Activated CD8-positive, alpha-beta memory T cell treated with anti-CD3 and anti-CD28 coated beads for 1 hour (primary cell): ENCODE measurements at regions not wholly inside any gene's neighbourhood (a gene's known extent, or its start where the extent isn't known, plus 50 kb on each side); places are given as distances from the start of the nearest gene placed in this dataset.
"Not testable (repeated sequence)": the region's sequence is repeated elsewhere in the genome, so short reads cannot be mapped to it uniquely, and the experiment has no call there.

Experiments used
- DNase-seq, 2 donors: peaks; one replicate each; pipeline ENCODE4 v3.0.0-alpha.2; 2020; ENCODE audit warnings: low read depth in 1 of 2; ENCODE audit errors: extremely low read depth in 1 of 2

DNA sequence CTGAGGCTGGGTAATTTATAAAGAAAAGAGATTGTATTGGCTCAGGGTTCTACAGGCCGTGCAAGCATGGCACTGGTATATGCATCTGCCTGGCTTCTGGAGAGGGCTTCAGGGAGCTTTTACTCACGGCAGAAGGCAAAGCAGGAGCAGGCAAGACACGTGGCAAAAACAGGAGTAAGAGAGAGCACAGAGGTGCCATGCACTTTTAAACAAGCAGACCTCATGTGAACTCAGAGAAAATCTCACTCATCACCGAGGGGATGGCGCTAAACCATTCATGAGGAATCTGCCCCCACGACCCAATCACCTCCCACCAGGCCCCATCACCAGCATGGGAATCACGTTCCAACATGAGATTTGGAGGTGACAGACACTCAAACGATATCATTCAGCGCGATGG is 400.7 kb upstream of the RUNX1 start:
- DNase-seq = no peak

DNA sequence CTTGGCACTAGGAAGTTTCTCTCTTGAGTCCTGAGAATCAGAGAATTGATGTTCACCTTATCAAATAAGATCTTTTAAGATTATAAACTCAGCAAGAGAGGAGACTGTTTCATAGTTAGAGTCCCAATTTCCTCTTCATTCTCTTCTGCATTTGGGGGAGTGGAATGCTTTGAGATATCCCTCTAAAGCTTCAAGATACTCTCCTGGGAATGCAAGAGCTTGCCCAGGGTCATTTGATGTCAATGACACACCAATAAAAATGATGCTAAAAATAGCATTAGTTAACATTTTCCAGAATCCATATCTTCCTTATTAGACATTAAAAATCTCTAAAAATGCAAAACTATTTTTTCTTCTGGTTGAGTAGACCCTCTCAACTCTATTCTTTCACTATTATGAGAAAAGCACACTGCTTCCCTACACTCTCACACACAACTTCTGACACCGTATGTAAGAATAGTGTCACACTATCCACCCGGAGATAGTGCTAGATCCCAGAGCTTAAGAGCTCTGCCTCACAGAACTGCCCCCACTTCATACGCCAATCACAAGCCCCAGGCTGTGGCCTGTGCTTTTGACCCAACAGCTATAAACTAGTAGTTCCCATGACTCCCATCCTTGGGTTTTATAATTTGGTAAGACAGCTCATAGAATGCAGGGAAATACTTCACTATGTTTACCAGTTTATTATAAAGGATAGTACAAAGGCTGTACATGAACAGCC is 399.9 kb upstream of the RUNX1 start:
- no peak for DNase-seq

DNA sequence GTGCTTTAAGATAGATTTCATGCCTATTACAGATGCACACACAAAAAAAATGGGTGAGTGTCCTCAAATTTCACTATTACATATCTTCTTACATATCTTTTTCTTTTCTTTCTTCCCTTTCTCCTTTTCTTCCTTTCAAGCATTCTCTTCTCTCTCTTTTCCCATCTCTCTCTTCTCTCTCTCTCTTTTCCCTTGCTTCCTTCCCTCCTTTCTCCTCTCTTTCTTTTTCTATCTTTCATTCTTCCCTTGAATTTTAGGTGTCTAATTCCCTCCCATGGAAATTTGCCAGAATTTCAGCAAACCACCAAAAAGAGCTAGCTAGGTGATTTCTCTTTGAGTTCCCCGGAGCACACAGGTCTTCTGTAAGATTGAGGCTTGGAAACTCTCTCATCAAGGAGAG is 395.3 kb upstream of the RUNX1 start:
- DNase-seq = no peak

DNA sequence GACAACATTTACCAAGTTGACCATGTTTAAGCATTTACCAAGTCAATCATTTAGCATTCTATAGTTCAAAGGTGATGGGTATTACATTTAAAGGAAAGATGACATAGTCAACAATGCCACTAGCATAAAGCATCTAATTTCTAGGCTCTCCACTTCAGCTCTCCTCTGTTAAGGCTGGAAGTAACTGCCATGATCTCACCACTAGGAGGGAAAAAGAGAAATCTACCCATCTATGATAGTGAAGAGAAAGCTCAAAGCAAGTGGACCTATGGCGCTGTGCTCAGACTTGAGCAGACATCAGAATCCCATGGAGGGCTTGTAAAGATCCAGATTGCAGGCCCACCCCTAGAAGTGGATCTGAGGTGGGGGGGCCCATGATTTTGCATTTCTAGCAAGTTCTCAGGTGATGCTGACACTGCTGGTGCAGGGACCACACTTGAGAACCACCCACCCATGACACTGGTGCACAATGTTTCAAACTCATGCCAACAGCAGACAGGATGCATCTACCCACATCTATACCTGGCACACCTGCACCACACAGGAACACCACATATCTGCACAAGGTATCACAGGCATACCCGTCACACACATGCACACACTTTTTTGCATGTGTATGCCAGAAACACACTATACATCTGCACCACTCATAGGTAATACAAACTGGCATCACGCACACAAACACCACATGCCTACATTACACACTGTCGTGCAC is 392.9 kb upstream of the RUNX1 start:
- DNase-seq = no peak

- no peak for DNase-seq
These were observed 389.7 kb upstream of the RUNX1 start for GRCh38 chr21:35438643-35439404.

DNA sequence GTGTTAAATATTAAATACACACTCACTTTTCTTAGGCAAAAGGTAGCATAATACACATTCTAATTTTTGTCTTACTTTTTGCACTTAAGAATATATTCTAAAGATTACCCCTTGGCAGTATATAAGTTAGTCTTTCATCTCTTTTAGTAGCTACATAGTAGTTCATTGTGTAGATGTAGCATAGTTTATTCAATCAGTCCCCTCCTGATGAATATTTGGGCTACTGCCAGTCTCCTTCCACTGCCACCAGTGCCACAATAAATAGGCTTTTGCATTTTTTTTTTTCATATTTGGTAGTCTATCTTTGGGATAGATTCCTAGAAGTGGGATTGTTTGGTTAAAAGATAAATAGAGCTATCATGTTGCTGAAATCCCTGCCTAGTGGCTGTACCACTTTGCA is 388.8 kb upstream of the RUNX1 start:
- DNase-seq = no peak

GRCh38 chr21:35436899-35437298 is 387.8 kb upstream of the RUNX1 start:
- DNase-seq = no peak

- not testable (repeated sequence) for DNase-seq
These were observed 383.5 kb upstream of the RUNX1 start for GRCh38 chr21:35432601-35433000.

DNA sequence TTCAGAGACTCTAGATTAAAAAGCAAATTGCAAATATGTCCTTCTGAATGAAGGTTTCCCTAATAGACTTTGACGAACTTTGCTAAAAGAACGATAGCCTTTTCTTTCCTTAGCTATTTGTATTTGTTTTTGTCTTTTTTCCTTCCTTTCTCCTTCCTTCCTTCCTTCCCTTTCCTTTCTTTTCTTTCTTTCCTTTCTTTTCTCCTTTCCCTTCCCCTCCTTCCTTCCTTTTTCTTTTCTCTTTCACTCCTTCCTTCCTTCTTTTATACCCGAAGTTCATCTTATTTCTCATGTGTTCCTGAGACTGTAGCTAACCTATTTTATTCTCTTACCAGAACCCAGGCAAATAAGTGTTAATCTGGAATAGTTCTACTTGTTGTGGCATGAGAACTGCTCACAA is 381.2 kb upstream of the RUNX1 start:
- DNase-seq = no peak

DNA sequence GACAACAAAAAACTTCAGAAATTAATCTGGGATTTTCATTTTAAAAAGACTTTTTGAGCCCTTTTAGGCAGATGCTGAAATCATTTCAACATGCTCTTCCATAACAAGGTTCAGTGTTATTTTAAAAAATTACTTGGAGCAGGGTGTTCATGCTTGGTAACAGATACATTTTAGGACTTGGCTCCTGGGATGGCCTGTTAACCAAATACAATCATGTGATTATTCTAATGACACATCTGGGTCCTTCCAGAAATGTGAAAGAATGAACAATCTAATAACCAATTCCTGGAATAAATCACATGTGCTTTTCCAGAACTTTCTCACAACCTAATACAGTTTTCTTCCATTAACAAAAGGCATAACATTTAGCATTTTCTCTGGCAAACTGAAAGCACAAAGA is 379.8 kb upstream of the RUNX1 start:
- DNase-seq = no peak

DNA sequence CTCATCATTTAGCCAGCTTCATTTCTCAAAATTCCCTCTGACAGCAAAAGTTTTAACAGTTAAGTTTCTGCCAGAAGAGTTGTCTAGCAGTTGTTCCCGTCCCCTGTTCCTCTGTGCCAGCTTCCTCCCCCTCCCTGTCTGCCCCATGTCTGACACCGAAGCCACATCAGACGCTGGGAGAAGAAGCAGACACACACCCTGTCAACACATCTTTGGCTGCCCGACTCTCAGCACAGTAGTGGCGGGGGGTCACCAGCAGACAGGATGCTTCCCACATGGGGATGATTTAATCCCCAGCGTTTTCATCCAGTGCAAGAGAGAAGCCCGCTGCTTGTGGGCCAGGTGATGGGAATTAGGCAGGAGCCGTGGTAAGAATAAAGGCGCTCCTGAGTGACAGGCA is 379.4 kb upstream of the RUNX1 start:
- peak in 1 of 2 donors; percentile 16 for DNase-seq

DNA sequence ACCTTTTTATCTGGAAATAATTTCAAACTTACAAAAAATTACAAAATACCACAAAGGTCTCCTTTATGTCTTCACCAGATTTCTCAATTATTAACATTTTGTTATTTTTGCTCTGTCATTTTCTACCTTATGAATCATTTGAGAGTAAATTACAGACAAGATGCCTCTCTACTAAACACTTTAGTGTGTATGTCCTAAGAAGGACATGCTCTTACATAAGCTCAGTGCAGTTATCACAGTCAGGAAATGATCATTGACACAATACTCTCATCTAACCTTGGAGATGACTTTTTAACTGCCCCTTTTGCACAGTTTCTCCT is 378.9 kb upstream of the RUNX1 start:
- DNase-seq = no peak

GRCh38 chr21:35427320-35428000 is 378.4 kb upstream of the RUNX1 start:
- DNase-seq = no peak

- no peak for DNase-seq
These were observed 377.8 kb upstream of the RUNX1 start for GRCh38 chr21:35426897-35427296.

DNA sequence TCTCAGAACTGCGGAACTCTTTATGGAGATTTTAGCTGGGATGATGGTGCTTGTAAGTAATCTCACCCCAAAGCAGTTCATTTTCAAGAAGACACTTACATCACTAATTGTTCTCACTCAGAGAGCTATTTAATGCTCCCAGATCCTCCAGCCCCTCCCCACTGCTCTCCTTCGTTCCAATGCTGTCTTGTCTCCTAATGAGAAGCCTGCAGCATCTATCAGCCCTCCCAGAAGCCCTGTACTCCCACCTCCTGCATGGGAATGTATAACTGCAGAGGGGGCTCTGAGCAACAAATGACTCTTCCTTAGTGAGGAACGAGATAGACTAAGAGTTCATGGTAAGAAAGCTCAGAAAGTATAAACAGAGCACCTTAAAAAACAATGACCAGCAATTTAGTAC is 377.4 kb upstream of the RUNX1 start:
- DNase-seq = no peak

GRCh38 chr21:35424122-35424521 is 375.0 kb upstream of the RUNX1 start:
- no peak for DNase-seq

GRCh38 chr21:35423709-35424108 is 374.6 kb upstream of the RUNX1 start:
- no peak for DNase-seq

DNA sequence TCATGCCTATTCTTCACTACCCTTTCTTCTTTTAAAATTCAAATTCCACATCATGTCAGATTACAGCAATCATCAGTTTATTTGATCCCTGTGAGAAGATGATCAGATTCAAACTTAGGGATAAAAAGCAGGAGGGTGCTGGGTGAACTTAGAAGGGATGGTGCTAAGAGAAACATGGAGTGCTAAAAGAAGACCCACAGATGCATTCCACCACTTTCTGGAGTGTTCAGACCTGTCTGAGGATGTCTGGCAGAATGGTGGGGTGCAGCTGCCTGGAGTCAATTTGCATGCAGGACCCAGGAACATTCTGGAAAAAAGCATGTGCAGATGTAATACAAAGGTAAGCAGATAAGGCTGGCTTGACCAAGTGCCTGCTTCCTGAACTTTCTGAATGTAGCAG is 372.9 kb upstream of the RUNX1 start:
- no peak for DNase-seq

DNA sequence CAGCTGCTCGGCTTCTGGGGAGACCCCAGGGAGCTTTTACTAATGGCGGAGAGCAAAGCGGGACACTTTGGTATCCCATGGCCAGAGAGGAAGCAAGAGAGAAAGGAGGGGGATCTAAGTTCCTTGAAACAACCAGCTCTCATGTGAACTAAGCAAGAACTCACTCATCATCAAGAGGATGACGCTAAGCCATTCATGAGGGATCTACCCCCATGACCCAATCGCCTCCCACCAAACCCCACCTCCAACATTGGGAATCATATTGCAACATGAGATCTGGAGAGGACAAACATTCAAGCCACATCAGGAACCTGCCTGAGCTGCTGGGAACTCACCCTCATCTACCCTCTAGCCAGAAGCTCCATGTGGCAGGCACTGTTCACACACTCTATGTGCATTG is 372.1 kb upstream of the RUNX1 start:
- no peak for DNase-seq

DNA sequence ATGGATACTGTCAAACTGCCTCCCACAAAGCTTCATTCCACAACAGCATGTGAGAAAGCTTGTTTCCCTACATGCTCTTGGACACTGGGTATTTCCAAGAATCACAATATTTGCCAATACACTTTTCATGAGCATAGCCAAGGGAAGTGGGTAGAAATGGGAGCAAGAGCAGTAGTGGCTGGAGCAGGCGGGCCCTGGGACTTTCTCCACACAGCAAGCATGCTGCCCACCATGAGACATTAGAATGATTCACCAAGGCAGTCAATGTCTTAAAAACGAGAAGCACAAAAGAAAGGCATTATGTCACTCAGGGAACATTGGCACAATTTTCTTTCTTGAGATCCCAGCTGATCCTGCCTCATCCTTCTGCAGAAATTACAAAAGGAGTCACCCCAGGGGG is 371.6 kb upstream of the RUNX1 start:
- DNase-seq = no peak

DNA sequence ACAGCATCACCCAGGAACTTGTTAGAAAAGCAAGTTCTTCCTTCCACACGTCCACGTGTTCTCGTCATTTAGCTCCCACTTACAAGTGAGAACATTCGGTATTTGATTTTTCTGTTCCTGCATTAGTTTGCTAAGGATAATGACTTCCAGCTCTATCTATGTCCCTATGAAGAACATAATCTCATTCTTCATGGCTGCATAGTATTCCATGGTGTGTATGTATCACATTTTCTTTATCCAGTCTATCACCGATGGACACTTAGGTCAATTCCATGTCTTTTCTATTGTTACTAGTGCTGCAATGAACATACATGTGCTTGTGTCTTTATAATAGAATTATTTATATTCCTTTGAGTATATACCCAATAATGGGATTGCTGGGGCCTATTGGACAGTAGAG is 368.7 kb upstream of the RUNX1 start:
- DNase-seq = no peak
